Activated T-cell treated with anti-CD3 and anti-CD28 coated beads, Interleukin-2, amount 50 U/mL, for 4 hours (primary cell): ENCODE measurements at regions not wholly inside any gene's neighbourhood (a gene's known extent, or its start where the extent isn't known, plus 50 kb on each side); places are given as distances from the start of the nearest gene placed in this dataset.

Experiments used
- ATAC-seq, 2 donors: fragments of 200-7000 bp; cut with Tn5 transposase; one replicate each; pipeline ENCODE4 v1.10.0; 2021
- DNase-seq: peaks from one replicate; pipeline ENCODE4 v3.0.0-alpha.2; 2020
- H3K27me3 Mint-ChIP-seq: one replicate; pipeline ENCODE4 v1.8.0; 2021; ENCODE audit warnings: low read depth, mixed read lengths
- H3K36me3 Mint-ChIP-seq: one replicate; pipeline ENCODE4 v1.8.0; 2022; ENCODE audit warnings: mixed read lengths; ENCODE audit not compliant: insufficient read depth
- H3K4me1 Mint-ChIP-seq: one replicate; pipeline ENCODE4 v1.8.0; 2021; ENCODE audit warnings: low read depth, mixed read lengths
- H3K4me3 Mint-ChIP-seq: one replicate; pipeline ENCODE4 v1.8.0; 2021; ENCODE audit warnings: mild to moderate bottlenecking, moderate library complexity, mixed read lengths
- H3K9me3 Mint-ChIP-seq: one replicate; pipeline ENCODE4 v1.8.0; 2021; ENCODE audit warnings: mixed read lengths

GRCh38 chr14:53766601-53767000 is 190.0 kb downstream of the BMP4 start:
- Mint-ChIP-seq H3K36me3 (no peaks in the 10 kb centered on the region), H3K27me3 (no peaks in the 10 kb centered on the region), H3K4me1 (no peaks in the 10 kb centered on the region), H3K9me3 (peaks cover 6% of the 10 kb centered on the region), H3K4me3 (no peak overlapping the region)
- DNase-seq: no peak
- no peak for ATAC-seq

- Mint-ChIP-seq H3K4me3 (no peak overlapping the region), H3K27me3 (no peaks in the 10 kb centered on the region), H3K4me1 (no peaks in the 10 kb centered on the region), H3K36me3 (no peaks in the 10 kb centered on the region), H3K9me3 (peaks cover 10% of the 10 kb centered on the region)
- no peak for DNase-seq
- no peak for ATAC-seq
Observed at GRCh38 chr14:53766106-53766505, 190.5 kb downstream of the BMP4 start.

- no peak for DNase-seq
- no peak overlapping the region for H3K4me3 Mint-ChIP-seq
- no peak for ATAC-seq
- H3K9me3 Mint-ChIP-seq: peaks cover 15% of the 10 kb centered on the region
- H3K27me3 Mint-ChIP-seq: no peaks in the 10 kb centered on the region
- no peaks in the 10 kb centered on the region for H3K36me3 Mint-ChIP-seq
- no peaks in the 10 kb centered on the region for H3K4me1 Mint-ChIP-seq
Observed at GRCh38 chr14:53764846-53765245, 191.8 kb downstream of the BMP4 start.

- no peaks in the 10 kb centered on the region for H3K27me3 Mint-ChIP-seq
- ATAC-seq (no peak), DNase-seq (no peak)
- peaks cover 19% of the 10 kb centered on the region for H3K9me3 Mint-ChIP-seq
- no peak overlapping the region for H3K4me3 Mint-ChIP-seq
- no peaks in the 10 kb centered on the region for H3K36me3 Mint-ChIP-seq
- H3K4me1 Mint-ChIP-seq: no peaks in the 10 kb centered on the region
Observed at GRCh38 chr14:53758141-53758540, 198.5 kb downstream of the BMP4 start.

- ATAC-seq: no peak
- Mint-ChIP-seq H3K4me3 (no peak overlapping the region), H3K9me3 (peaks cover 19% of the 10 kb centered on the region), H3K36me3 (no peaks in the 10 kb centered on the region), H3K4me1 (no peaks in the 10 kb centered on the region), H3K27me3 (no peaks in the 10 kb centered on the region)
- no peak for DNase-seq
Observed at GRCh38 chr14:53757732-53758131, 198.9 kb downstream of the BMP4 start.

- Mint-ChIP-seq H3K4me3 (no peak overlapping the region), H3K36me3 (no peaks in the 10 kb centered on the region), H3K27me3 (no peaks in the 10 kb centered on the region), H3K9me3 (peaks cover 4% of the 10 kb centered on the region), H3K4me1 (no peaks in the 10 kb centered on the region)
- ATAC-seq (no peak), DNase-seq (no peak)
Observed at GRCh38 chr14:53751650-53752049, 205.0 kb downstream of the BMP4 start.

- H3K9me3 Mint-ChIP-seq: no peaks in the 10 kb centered on the region
- no peaks in the 10 kb centered on the region for H3K27me3 Mint-ChIP-seq
- no peak for DNase-seq
- H3K4me3 Mint-ChIP-seq: no peak overlapping the region
- H3K36me3 Mint-ChIP-seq: no peaks in the 10 kb centered on the region
- ATAC-seq: no peak
- no peaks in the 10 kb centered on the region for H3K4me1 Mint-ChIP-seq
Observed at GRCh38 chr14:53748691-53749090, 207.9 kb downstream of the BMP4 start.

GRCh38 chr14:53744857-53745256 is 211.8 kb downstream of the BMP4 start:
- H3K27me3 Mint-ChIP-seq: no peaks in the 10 kb centered on the region

GRCh38 chr14:53743371-53743770 is 213.3 kb downstream of the BMP4 start:
- ATAC-seq (no peak), DNase-seq (no peak)
- H3K4me1 Mint-ChIP-seq: no peaks in the 10 kb centered on the region
- no peaks in the 10 kb centered on the region for H3K9me3 Mint-ChIP-seq
- H3K4me3 Mint-ChIP-seq: no peak overlapping the region
- no peaks in the 10 kb centered on the region for H3K36me3 Mint-ChIP-seq
- no peaks in the 10 kb centered on the region for H3K27me3 Mint-ChIP-seq

More at GRCh38 chr14:53744857-53745256, 211.8 kb downstream of the BMP4 start:
- no peak for ATAC-seq
- H3K36me3 Mint-ChIP-seq: no peaks in the 10 kb centered on the region
- H3K4me3 Mint-ChIP-seq: no peak overlapping the region
- no peaks in the 10 kb centered on the region for H3K9me3 Mint-ChIP-seq
- no peak for DNase-seq
- no peaks in the 10 kb centered on the region for H3K4me1 Mint-ChIP-seq

- DNase-seq: no peak
- H3K27me3 Mint-ChIP-seq: no peaks in the 10 kb centered on the region
- no peak overlapping the region for H3K4me3 Mint-ChIP-seq
- no peak for ATAC-seq
- no peaks in the 10 kb centered on the region for H3K9me3 Mint-ChIP-seq
- H3K4me1 Mint-ChIP-seq: no peaks in the 10 kb centered on the region
- H3K36me3 Mint-ChIP-seq: no peaks in the 10 kb centered on the region
Observed at GRCh38 chr14:53742233-53742620, 214.4 kb downstream of the BMP4 start.

GRCh38 chr14:53741479-53742232 is 215.0 kb downstream of the BMP4 start:
- DNase-seq (no peak), ATAC-seq (no peak)
- Mint-ChIP-seq H3K4me1 (no peaks in the 10 kb centered on the region), H3K36me3 (no peaks in the 10 kb centered on the region), H3K9me3 (no peaks in the 10 kb centered on the region), H3K4me3 (no peak overlapping the region), H3K27me3 (no peaks in the 10 kb centered on the region)

- Mint-ChIP-seq H3K36me3 (no peaks in the 10 kb centered on the region), H3K4me3 (no peak overlapping the region)
- DNase-seq: no peak
Observed at GRCh38 chr14:53740570-53740969, 216.1 kb downstream of the BMP4 start.

GRCh38 chr14:53735916-53736315 is 220.7 kb downstream of the BMP4 start:
- Mint-ChIP-seq H3K4me3 (no peak overlapping the region), H3K36me3 (no peaks in the 10 kb centered on the region), H3K27me3 (no peaks in the 10 kb centered on the region), H3K9me3 (no peaks in the 10 kb centered on the region), H3K4me1 (no peaks in the 10 kb centered on the region)
- DNase-seq (no peak), ATAC-seq (no peak)

More at GRCh38 chr14:53740570-53740969, 216.1 kb downstream of the BMP4 start:
- no peaks in the 10 kb centered on the region for H3K9me3 Mint-ChIP-seq
- ATAC-seq: no peak
- no peaks in the 10 kb centered on the region for H3K27me3 Mint-ChIP-seq
- no peaks in the 10 kb centered on the region for H3K4me1 Mint-ChIP-seq

- Mint-ChIP-seq H3K4me1 (no peaks in the 10 kb centered on the region), H3K36me3 (no peaks in the 10 kb centered on the region), H3K27me3 (no peaks in the 10 kb centered on the region), H3K4me3 (no peak overlapping the region), H3K9me3 (peaks cover 7% of the 10 kb centered on the region)
- ATAC-seq (no peak), DNase-seq (no peak)
Observed at GRCh38 chr14:53723221-53723620, 233.4 kb downstream of the BMP4 start.

GRCh38 chr14:53719536-53719935 is 237.1 kb downstream of the BMP4 start:
- ATAC-seq: no peak
- no peaks in the 10 kb centered on the region for H3K27me3 Mint-ChIP-seq
- H3K9me3 Mint-ChIP-seq: peaks cover 7% of the 10 kb centered on the region
- no peaks in the 10 kb centered on the region for H3K36me3 Mint-ChIP-seq
- H3K4me1 Mint-ChIP-seq: no peaks in the 10 kb centered on the region
- H3K4me3 Mint-ChIP-seq: no peak overlapping the region
- DNase-seq: no peak
